ENCODE measurements at regions not wholly inside any gene's neighbourhood (a gene's known extent, or its start where the extent isn't known, plus 50 kb on each side); places are given as distances from the start of the nearest gene placed in this dataset.

DNA sequence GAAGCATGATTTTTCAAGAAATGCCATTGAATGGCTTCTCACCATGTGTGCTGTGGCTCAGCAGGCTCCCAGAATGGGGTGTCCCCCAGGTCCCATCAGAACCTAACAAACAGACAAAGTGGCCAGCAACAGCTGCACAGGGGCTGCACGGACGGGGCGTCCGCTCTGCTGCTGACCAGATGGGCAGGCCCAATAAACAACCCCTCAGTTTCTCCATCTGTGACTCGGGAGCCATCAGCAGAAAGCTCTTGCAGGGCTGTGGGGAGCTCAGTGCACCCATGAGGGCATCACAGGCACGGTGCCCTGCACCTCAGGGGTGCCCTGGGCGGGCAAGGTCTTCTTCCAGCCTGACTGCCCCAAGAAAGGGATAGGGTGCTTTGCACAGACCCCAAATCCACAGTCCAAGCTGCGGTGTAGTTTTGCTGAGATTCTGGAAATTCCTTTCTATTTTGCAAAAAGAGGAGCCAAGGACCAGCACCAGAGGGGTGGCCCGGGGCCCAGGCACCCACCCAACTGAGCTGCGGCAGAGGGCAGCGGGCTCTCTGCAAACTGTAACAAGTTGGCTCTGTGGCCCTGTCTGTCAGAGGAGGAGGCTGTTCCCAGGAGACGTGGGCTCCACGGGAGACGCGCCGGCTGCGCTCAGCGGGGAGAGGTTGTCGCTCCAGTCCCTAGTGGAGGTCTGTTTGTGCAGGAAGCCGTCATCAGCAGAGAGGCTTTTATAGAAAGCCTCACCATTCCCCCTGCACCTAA lies 138.7 kb upstream of the PPP1R26 start:
- Histone ChIP-seq H3K79me2 (ENCODE audit: control insufficient read depth, insufficient read depth, low read length) (no peaks in the 10 kb centered on the region), H3K4me1 (ENCODE audit: control insufficient read depth, extremely low read depth, insufficient read depth, low read length) (no peaks in the 10 kb centered on the region), H3K4me3 (ENCODE audit: control insufficient read depth in 2 of 3, extremely low read depth in 1 of 3, insufficient read depth in 2 of 3, low read depth in 1 of 3, low read length in 3 of 3) (no peak overlapping the region), H2AFZ (ENCODE audit: control insufficient read depth, low read length) (no peak overlapping the region), H3K9me1 (ENCODE audit: control insufficient read depth, extremely low read depth, insufficient read depth, low read length) (no peaks in the 10 kb centered on the region), H3K27me3 (ENCODE audit: control insufficient read depth, extremely low read depth, insufficient read depth, low read length) (peaks cover 7% of the 10 kb centered on the region), H3K9me3 (ENCODE audit: control insufficient read depth, low read depth, low read length) (no peaks in the 10 kb centered on the region), H3K27ac (ENCODE audit: control insufficient read depth, insufficient read depth, low read length) (no peak overlapping the region), H4K20me1 (ENCODE audit: control insufficient read depth, extremely low read depth, insufficient read depth, low read length) (no peaks in the 10 kb centered on the region), H3K4me2 (ENCODE audit: control insufficient read depth, extremely low read depth, insufficient read depth, low read depth, low read length) (no peak overlapping the region), H3K36me3 (ENCODE audit: control insufficient read depth in 2 of 2, extremely low read depth in 1 of 2, insufficient read depth in 2 of 2, low read length in 2 of 2) (no peaks in the 10 kb centered on the region), H3K9ac (ENCODE audit: control insufficient read depth, extremely low read depth, insufficient read depth, low read length) (no peak overlapping the region)
- dilution Hi-C loops (cut with MboI; ENCODE audit: extremely low pct_ligation_motif_present, low sequenced_read_pairs) = no loop called here
- FAIRE-seq (no peak), DNase-seq (ENCODE audit: low read depth, low spot score) (no peak)
- TF ChIP-seq EZH2 (IDR thresholded peaks at IDR 0.05; ENCODE audit: low read length) = no peak
- TF ChIP-seq, protein P1, sequence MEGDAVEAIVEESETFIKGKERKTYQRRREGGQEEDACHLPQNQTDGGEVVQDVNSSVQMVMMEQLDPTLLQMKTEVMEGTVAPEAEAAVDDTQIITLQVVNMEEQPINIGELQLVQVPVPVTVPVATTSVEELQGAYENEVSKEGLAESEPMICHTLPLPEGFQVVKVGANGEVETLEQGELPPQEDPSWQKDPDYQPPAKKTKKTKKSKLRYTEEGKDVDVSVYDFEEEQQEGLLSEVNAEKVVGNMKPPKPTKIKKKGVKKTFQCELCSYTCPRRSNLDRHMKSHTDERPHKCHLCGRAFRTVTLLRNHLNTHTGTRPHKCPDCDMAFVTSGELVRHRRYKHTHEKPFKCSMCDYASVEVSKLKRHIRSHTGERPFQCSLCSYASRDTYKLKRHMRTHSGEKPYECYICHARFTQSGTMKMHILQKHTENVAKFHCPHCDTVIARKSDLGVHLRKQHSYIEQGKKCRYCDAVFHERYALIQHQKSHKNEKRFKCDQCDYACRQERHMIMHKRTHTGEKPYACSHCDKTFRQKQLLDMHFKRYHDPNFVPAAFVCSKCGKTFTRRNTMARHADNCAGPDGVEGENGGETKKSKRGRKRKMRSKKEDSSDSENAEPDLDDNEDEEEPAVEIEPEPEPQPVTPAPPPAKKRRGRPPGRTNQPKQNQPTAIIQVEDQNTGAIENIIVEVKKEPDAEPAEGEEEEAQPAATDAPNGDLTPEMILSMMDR (optimal IDR thresholded peaks at IDR 0.05 in 1 of 3, IDR thresholded peaks at IDR 0.05 in 1 of 3, conservative IDR thresholded peaks at IDR 0.05 in 1 of 3; ENCODE audit: extremely low read depth in 1 of 3, insufficient read depth in 2 of 3, low read length in 3 of 3) = no peak

DNA sequence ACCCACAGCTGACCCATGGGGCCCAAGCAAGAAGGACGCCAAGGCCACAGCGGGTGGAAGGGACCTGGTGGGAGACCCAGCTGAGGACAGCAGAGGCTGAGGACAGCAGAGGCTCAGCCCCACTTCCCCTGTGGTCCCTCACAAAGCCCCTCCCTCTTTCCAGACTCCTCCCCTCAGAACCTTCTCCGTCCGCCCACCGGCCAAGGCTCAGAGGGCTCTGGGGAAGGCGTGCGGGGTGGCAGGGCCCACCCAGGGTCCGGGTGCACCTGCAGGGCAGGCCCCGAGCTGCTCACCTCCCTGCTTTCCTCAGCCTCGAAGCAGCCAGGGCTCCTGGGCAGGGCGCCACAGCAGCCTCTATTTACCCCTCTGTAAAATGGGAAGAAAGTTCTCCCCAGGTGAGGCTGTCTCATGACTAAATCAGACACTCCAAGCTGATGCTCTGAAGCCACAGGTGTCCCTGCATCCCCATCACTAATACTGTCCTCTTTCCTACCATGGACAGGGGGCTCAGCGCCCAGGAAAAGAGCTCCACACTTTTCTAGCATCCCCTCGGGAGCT lies 137.9 kb upstream of the PPP1R26 start:
- Histone ChIP-seq H3K79me2 (ENCODE audit: control insufficient read depth, insufficient read depth, low read length) (no peaks in the 10 kb centered on the region), H3K4me1 (ENCODE audit: control insufficient read depth, extremely low read depth, insufficient read depth, low read length) (no peaks in the 10 kb centered on the region), H3K9me3 (ENCODE audit: control insufficient read depth, low read depth, low read length) (no peaks in the 10 kb centered on the region), H3K4me3 (ENCODE audit: control insufficient read depth in 2 of 3, extremely low read depth in 1 of 3, insufficient read depth in 2 of 3, low read depth in 1 of 3, low read length in 3 of 3) (no peak overlapping the region), H3K36me3 (ENCODE audit: control insufficient read depth in 2 of 2, extremely low read depth in 1 of 2, insufficient read depth in 2 of 2, low read length in 2 of 2) (no peaks in the 10 kb centered on the region), H3K27ac (ENCODE audit: control insufficient read depth, insufficient read depth, low read length) (no peak overlapping the region), H2AFZ (ENCODE audit: control insufficient read depth, low read length) (no peak overlapping the region), H4K20me1 (ENCODE audit: control insufficient read depth, extremely low read depth, insufficient read depth, low read length) (no peaks in the 10 kb centered on the region), H3K9ac (ENCODE audit: control insufficient read depth, extremely low read depth, insufficient read depth, low read length) (no peak overlapping the region), H3K9me1 (ENCODE audit: control insufficient read depth, extremely low read depth, insufficient read depth, low read length) (no peaks in the 10 kb centered on the region), H3K4me2 (ENCODE audit: control insufficient read depth, extremely low read depth, insufficient read depth, low read depth, low read length) (no peak overlapping the region), H3K27me3 (ENCODE audit: control insufficient read depth, extremely low read depth, insufficient read depth, low read length) (peaks cover 14% of the 10 kb centered on the region)
- DNase-seq (ENCODE audit: low read depth, low spot score) (no peak), FAIRE-seq (no peak)
- TF ChIP-seq EZH2 (IDR thresholded peaks at IDR 0.05; ENCODE audit: low read length) = no peak
- dilution Hi-C loops (cut with MboI; ENCODE audit: extremely low pct_ligation_motif_present, low sequenced_read_pairs) = no loop called here

Data from keratinocyte (primary cell).